ENCODE measurements at regions not wholly inside any gene's neighbourhood (a gene's known extent, or its start where the extent isn't known, plus 50 kb on each side); places are given as distances from the start of the nearest gene placed in this dataset.

GRCh38 chr4:141328560-141329173 is 108.0 kb downstream of the ZNF330 start:
- no peak for TF ChIP-seq CTCF (IDR thresholded peaks at IDR 0.05; ENCODE audit: low read depth, low read length, poor library complexity, severe bottlenecking)
- no peak for TF ChIP-seq EZH2phosphoT487 (IDR thresholded peaks at IDR 0.05; ENCODE audit: borderline replicate concordance, low read length)
- no peaks in the 10 kb centered on the region for H3F3A ChIP-seq (ENCODE audit: control insufficient read depth, insufficient read depth)
- H3K4me3 ChIP-seq (ENCODE audit: low read length): no peak overlapping the region
- no peaks in the 10 kb centered on the region for H3K9me2 ChIP-seq (replicated peaks; ENCODE audit: control insufficient read depth, low read length)
- H3K79me2 ChIP-seq (ENCODE audit: control insufficient read depth, low read length): no peaks in the 10 kb centered on the region
- no peaks in the 10 kb centered on the region for H3K27me3 ChIP-seq (ENCODE audit: control insufficient read depth, low read length)
- H3K9me3 ChIP-seq (ENCODE audit: control insufficient read depth, insufficient read depth, low read length): no peaks in the 10 kb centered on the region
- no peaks in the 10 kb centered on the region for H3K4me1 ChIP-seq (ENCODE audit: control insufficient read depth, low read length)
- H3K4me2 ChIP-seq (ENCODE audit: low read length): no peak overlapping the region
- H3K36me3 ChIP-seq (ENCODE audit: control insufficient read depth, low read length): no peaks in the 10 kb centered on the region
- H3K27ac ChIP-seq (ENCODE audit: low read depth, low read length): no peak overlapping the region
- H4K20me1 ChIP-seq (ENCODE audit: control insufficient read depth, insufficient read depth, low read depth, low read length): no peaks in the 10 kb centered on the region

GRCh38 chr4:141329174-141329569 is 108.5 kb downstream of the ZNF330 start:
- Histone ChIP-seq H3K9me2 (replicated peaks; ENCODE audit: control insufficient read depth, low read length) (no peaks in the 10 kb centered on the region), H3K9me3 (ENCODE audit: control insufficient read depth, insufficient read depth, low read length) (no peaks in the 10 kb centered on the region), H3K27ac (ENCODE audit: low read depth, low read length) (no peak overlapping the region), H3K27me3 (ENCODE audit: control insufficient read depth, low read length) (no peaks in the 10 kb centered on the region), H3K4me3 (ENCODE audit: low read length) (no peak overlapping the region), H4K20me1 (ENCODE audit: control insufficient read depth, insufficient read depth, low read depth, low read length) (no peaks in the 10 kb centered on the region), H3K4me2 (ENCODE audit: low read length) (no peak overlapping the region), H3K79me2 (ENCODE audit: control insufficient read depth, low read length) (no peaks in the 10 kb centered on the region), H3K36me3 (ENCODE audit: control insufficient read depth, low read length) (no peaks in the 10 kb centered on the region), H3K4me1 (ENCODE audit: control insufficient read depth, low read length) (no peaks in the 10 kb centered on the region), H3F3A (ENCODE audit: control insufficient read depth, insufficient read depth) (no peaks in the 10 kb centered on the region)
- TF ChIP-seq CTCF (IDR thresholded peaks at IDR 0.05; ENCODE audit: low read depth, low read length, poor library complexity, severe bottlenecking): no peak
- TF ChIP-seq EZH2phosphoT487 (IDR thresholded peaks at IDR 0.05; ENCODE audit: borderline replicate concordance, low read length): no peak

GRCh38 chr4:141330616-141331015 is 109.9 kb downstream of the ZNF330 start:
- Histone ChIP-seq H3F3A (ENCODE audit: control insufficient read depth, insufficient read depth) (no peaks in the 10 kb centered on the region), H4K20me1 (ENCODE audit: control insufficient read depth, insufficient read depth, low read depth, low read length) (no peaks in the 10 kb centered on the region), H3K4me3 (ENCODE audit: low read length) (no peak overlapping the region), H3K36me3 (ENCODE audit: control insufficient read depth, low read length) (no peaks in the 10 kb centered on the region), H3K4me1 (ENCODE audit: control insufficient read depth, low read length) (no peaks in the 10 kb centered on the region), H3K27ac (ENCODE audit: low read depth, low read length) (no peak overlapping the region), H3K79me2 (ENCODE audit: control insufficient read depth, low read length) (no peaks in the 10 kb centered on the region), H3K27me3 (ENCODE audit: control insufficient read depth, low read length) (no peaks in the 10 kb centered on the region), H3K9me2 (replicated peaks; ENCODE audit: control insufficient read depth, low read length) (no peaks in the 10 kb centered on the region), H3K9me3 (ENCODE audit: control insufficient read depth, insufficient read depth, low read length) (no peaks in the 10 kb centered on the region), H3K4me2 (ENCODE audit: low read length) (no peak overlapping the region)
- TF ChIP-seq CTCF (IDR thresholded peaks at IDR 0.05; ENCODE audit: low read depth, low read length, poor library complexity, severe bottlenecking) (no peak), EZH2phosphoT487 (IDR thresholded peaks at IDR 0.05; ENCODE audit: borderline replicate concordance, low read length) (no peak)
